ENCODE measurements at regions not wholly inside any gene's neighbourhood (a gene's known extent, or its start where the extent isn't known, plus 50 kb on each side); places are given as distances from the start of the nearest gene placed in this dataset.

- DNase-seq (ENCODE audit: extremely low read depth, low read depth, low spot score) = no peak
Observed at GRCh38 chr2:129113776-129114175, 795.1 kb upstream of the HS6ST1 start.

DNA sequence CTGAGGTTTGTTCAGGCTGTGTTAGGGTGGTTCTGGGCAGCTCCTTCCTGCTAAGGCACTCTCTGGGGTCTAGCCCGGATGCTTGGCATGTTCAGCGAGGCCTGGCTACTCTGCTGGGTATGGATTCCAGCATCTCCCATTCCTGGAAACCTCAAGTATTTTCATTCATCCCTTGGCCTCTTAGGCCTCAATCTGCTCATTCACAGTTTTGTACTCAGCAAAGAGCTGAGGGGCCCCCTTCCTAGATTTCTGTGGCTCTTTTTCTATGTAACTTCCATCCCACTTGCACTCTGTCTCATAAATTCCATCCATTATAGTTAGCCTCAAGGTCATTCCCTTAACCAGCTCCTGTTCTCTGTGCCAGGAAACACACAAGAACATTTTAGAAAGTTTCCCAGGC is 798.8 kb upstream of the HS6ST1 start:
- DNase-seq (ENCODE audit: extremely low read depth, low read depth, low spot score) = no peak

DNA sequence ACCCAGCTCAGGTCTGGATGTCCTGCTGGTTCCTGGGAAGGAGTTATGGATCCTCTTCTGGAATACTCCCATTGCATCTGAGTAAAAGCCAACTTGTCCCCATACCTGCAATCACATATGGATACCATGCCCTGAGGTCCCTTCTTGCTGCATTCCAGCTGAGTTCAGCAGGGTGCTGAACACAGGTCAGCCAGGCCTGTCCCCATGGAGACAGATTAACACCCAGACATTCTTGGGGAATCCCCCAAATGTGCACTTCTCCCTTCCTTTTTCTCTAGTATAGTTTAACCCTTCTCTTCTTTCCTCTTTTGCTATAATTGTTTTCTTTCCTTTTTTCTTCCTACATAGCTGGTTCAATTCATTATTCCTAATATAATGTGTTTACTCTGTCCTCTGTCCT is 799.6 kb upstream of the HS6ST1 start:
- DNase-seq (ENCODE audit: extremely low read depth, low read depth, low spot score) = no peak

DNA sequence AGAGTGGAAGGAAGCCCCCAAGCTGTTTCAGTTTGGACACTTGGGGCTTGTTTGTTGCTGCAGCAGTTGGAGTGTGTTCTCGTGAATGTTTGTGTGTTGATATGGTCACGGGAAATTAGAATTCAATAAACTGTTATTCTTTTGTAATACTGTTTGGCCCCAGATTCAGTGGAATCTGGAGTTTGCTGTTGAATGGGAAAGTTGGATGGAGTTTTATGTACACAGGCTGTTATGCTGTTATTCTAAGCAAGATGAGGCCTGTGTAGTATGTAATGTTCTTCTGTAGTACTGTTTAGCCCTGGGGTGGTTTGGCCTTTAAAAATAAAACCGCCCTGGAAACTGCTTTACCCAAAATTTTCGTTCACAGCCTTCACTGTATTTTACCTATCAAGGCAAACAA is 810.4 kb upstream of the HS6ST1 start:
- DNase-seq (ENCODE audit: extremely low read depth, low read depth, low spot score) = no peak

DNA sequence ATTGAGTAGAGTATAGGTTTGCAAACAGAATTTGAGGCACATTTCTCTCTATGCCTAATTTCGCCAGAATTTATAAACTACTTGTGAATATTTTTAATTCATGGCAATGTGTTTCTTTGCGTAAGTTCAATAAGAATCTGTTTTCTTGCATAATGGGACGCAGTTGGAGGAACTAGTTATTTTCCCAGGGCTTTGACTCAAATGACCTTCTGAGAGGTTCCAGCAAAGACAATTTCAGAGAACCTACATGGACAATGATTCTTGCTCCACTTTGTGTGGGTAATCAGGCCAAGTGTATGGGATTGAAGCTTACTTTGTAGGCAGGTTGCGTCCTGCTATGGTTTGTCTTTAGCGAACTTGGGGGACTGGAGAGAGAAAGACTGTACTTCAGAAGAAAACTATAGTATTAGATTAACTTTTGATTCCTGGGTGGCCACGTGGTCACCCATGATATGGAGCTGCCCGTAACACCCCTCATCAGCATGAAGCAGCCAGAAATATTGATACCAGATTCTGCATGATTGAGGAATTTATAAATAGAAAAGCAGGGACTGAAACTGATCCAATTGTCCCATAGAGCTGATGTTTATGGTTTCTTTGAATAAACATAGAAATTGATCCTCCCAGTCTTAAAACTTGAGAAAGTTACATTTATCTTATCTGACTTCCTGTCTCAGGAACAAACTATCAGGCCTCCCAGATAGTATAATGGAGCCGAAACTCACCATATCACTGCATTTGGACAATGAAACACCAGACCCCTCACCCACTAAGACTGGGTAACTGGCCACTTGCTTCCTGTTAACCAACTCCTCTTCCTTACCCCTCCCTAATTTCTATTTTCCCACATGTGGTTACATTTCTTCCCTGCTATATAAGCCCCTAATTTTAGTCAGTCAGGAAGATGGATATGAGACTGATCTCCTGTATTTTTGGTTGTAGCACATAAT is 815.3 kb upstream of the HS6ST1 start:
- DNase-seq (ENCODE audit: extremely low read depth, low read depth, low spot score) = no peak

- no peak for DNase-seq (ENCODE audit: extremely low read depth, low read depth, low spot score)
Observed at GRCh38 chr2:129135017-129135416, 816.3 kb upstream of the HS6ST1 start.

GRCh38 chr2:129139380-129139779 is 820.7 kb upstream of the HS6ST1 start:
- no peak for DNase-seq (ENCODE audit: extremely low read depth, low read depth, low spot score)

DNA sequence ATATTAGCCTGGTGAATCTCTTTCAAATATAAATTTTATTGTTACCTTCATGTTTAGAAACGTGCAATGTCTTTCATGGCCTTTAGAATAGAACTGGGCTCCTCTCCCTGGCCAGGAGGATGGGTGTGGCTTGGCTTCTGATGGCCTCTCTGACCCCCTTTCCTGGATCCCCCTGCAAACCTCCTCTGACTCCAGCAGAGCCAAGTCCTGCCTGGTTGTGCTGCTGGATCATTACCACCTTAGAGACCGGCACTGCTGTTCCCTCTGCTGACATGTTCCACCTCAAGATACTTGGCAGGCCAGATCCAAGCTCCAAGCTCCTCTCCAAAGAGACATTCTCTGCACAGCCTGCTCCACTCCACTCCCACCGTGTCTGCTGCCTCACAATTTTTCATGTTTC is 823.8 kb upstream of the HS6ST1 start:
- no peak for DNase-seq (ENCODE audit: extremely low read depth, low read depth, low spot score)

GRCh38 chr2:129144082-129144791 is 825.6 kb upstream of the HS6ST1 start:
- no peak for DNase-seq (ENCODE audit: extremely low read depth, low read depth, low spot score)

DNA sequence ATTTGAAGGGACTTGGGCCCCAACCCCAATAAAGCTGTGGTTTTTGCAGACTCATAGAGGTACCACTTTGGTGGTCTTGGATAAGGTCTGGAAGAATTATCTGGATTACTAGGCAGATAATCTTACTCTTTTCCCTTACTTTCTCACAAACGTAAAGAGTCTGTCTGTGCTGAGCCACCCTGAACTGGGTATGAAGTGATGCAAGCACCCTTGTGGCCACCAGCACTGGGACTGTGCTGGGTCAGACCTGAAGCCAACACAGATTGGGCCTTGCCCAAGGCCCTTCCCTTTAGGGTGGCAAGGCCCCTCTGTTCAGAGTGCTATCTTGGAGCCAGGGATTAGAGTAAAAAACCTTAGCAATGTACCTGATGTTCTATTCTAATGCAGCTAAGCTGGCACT is 827.0 kb upstream of the RAB6C start:
- DNase-seq (ENCODE audit: extremely low read depth, low read depth, low spot score) = no peak

GRCh38 chr2:129160879-129161278 is 818.6 kb upstream of the RAB6C start:
- DNase-seq (ENCODE audit: extremely low read depth, low read depth, low spot score) = no peak

- no peak for DNase-seq (ENCODE audit: extremely low read depth, low read depth, low spot score)
Observed at GRCh38 chr2:129164220-129164949, 815.1 kb upstream of the RAB6C start.

DNA sequence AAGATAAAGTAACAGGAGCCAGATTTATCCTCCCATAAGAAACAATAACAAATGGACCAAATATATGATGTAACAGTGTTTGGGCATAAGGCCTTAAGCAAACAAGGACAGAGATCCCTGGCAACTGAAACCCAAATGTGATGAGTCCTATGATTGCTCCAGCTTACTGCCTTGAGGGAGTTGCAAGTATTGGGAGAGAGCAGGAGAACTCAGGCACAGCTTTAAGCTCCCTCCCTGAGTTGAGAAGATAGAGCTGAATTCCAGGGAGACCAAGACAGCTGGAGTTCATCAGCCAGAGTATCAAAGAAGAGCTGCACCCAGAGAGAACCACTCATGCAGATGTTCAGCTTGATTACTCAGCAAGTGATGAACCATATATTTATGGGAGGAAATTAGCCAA is 814.5 kb upstream of the RAB6C start:
- no peak for DNase-seq (ENCODE audit: extremely low read depth, low read depth, low spot score)

DNA sequence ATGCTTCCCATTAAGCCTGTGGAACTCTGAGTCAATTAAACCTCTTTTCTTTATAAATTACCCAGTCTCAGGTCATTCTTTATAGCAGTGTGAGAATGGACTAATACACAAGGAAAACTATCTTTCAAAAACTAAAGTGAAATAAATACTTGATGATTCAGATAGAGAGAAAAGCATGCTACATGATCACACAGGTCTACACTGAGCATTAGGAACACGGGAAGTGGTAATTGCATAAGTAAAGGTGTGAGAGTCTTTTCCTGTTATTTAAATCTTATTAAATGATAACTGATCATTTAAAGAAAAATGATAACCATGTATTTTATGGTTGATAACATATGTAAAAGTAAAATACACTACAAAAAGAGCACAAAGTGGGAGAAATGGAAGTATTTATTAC is 812.0 kb upstream of the RAB6C start:
- DNase-seq (ENCODE audit: extremely low read depth, low read depth, low spot score) = no peak

DNA sequence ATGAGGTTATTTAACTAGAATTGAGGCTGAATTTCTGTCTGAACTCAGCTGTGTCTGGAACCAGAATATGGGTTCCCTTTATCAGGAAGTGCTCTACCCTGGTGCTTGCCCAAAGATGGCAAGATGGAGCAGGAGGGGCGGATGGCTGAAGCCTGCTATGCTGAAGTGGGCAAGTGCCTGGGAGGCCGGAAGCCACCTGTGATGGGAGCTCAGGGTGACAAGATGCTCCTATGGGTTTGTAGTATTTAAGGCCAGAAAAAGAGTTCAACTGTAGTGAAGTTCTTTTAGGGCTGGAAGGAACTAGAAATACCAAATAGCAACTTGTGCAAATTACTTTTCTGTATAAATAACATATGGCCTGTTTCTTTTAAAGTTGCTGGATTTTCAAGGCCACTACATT is 808.9 kb upstream of the RAB6C start:
- no peak for DNase-seq (ENCODE audit: extremely low read depth, low read depth, low spot score)

GRCh38 chr2:129174143-129174542 is 805.3 kb upstream of the RAB6C start:
- no peak for DNase-seq (ENCODE audit: extremely low read depth, low read depth, low spot score)

DNA sequence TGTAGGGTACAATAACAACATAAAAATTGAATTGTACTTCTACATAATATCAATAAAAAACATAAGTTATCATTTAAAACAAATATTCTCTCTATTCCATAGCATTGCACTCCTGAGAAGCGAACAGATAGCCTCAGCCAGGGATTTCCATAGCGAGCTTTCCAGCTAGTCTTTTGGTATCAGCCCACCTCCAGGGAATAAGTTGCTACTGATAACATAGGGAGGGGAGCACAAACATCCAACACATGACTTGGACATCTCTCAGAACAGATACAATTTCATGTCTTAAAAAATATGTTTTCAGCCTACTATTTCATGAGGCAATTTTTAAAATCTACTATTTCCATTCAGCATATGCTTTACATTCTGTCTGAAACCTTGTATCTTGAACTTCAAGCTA is 804.4 kb upstream of the RAB6C start:
- no peak for DNase-seq (ENCODE audit: extremely low read depth, low read depth, low spot score)

DNA sequence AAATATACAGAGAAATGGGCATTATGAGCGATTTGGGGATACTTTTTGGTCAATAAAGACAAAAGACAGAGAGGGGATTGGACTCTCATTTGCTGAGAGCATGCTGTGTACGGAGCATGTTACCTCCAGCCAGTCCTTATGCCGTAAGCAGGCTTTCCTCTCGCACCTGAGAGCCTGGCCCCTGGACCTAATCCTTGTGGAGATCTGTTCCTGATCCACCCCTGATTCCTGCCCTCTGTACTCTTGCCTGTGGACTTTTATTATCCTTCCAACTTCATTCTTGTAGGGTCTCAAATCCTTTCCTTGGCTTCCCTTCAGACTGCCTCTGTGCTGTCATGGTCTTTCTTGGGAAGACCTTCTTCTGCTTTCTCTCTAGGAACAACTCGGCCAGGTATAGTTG is 803.1 kb upstream of the RAB6C start:
- DNase-seq (ENCODE audit: extremely low read depth, low read depth, low spot score) = no peak

GRCh38 chr2:129178356-129178755 is 801.1 kb upstream of the RAB6C start:
- no peak for DNase-seq (ENCODE audit: extremely low read depth, low read depth, low spot score)

- no peak for DNase-seq (ENCODE audit: extremely low read depth, low read depth, low spot score)
Observed at GRCh38 chr2:129179199-129179598, 800.3 kb upstream of the RAB6C start.

DNA sequence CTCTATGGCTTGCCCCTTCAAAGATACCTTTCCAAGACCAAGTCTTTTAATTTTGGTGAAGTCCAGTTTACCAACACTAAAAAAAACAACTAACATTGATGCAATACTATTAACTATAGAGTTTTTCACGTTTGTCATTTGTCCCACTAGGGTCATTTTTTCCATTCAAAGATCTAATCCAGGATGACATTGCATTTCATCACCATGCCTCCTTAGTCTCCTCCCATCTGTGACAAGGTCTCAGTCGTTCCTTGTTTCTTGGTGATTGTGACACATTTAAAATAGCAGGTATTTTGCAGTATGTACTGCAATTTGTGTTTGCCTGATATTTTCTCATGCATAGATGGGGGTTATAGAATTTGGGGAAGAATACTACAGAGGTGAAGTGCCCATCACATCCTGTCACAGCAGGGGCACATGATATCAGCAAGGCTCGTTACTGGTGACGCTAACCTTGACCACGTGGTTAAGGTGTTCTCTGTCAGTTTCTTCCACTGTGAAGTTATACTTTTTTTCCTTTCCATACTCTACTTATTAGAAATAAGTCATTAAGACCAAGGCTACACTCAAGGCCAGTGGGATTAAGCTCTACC is 799.2 kb upstream of the RAB6C start:
- DNase-seq (ENCODE audit: extremely low read depth, low read depth, low spot score) = no peak
